B cell (primary cell): ENCODE measurements at regions not wholly inside any gene's neighbourhood (a gene's known extent, or its start where the extent isn't known, plus 50 kb on each side); places are given as distances from the start of the nearest gene placed in this dataset.

ENCODE experiments used
- ATAC-seq: fragments of 200-7000 bp; cut with Tn5 transposase; one replicate; pipeline ENCODE4 v1.10.0; 2021; ENCODE audit warnings: low read depth, mild to moderate bottlenecking, moderate number of reproducible peaks, moderate library complexity
- CTCF ChIA-PET: fragments of 350-600 bp; sonication (Branson Sonifier 250); formaldehyde crosslinking; loops from one replicate; lab custom pipeline; 2021; ENCODE audit warnings: antibody characterized with exemption, inconsistent platforms; lab: Charles Lee
- POLR2A ChIA-PET: fragments of 350-600 bp; sonication (Branson Sonifier 250); formaldehyde crosslinking; loops from one replicate; lab custom pipeline; 2021; ENCODE audit warnings: antibody characterized with exemption; lab: Charles Lee
- DNase-seq: peaks from one replicate; pipeline ENCODE4 v3.0.0; 2013
- H2AFZ ChIP-seq: 2 replicates; pipeline ENCODE4 v1.6.1; 2012; ENCODE audit warnings: mild to moderate bottlenecking, low read depth, low read length; ENCODE audit not compliant: insufficient read depth, poor library complexity, severe bottlenecking
- H3K27ac ChIP-seq, 2 donors: 1 replicate in 1 of 2; 2 replicates in 1 of 2; pipeline ENCODE4 v1.5.1; 2012 to 2013; ENCODE audit warnings: low read length in 2 of 2, mild to moderate bottlenecking in 2 of 2, moderate library complexity in 1 of 2
- H3K27me3 ChIP-seq, 4 experiments: fragments of 200-600 bp in 1 of 4; sonication (generic) in 1 of 4; replicated peaks in 1 of 4; 1 replicate in 2 of 4; 2 replicates in 2 of 4; pipeline versions ENCODE4 v1.6.1 to v1.7.0; 2013 to 2016; ENCODE audit warnings: low read length in 3 of 4, mild to moderate bottlenecking in 2 of 4, mixed read lengths in 1 of 4, moderate library complexity in 1 of 4; ENCODE audit not compliant: insufficient read depth in 4 of 4, control insufficient read depth in 3 of 4; ENCODE audit errors: control extremely low read depth in 1 of 4
- H3K36me3 ChIP-seq, 2 experiments: replicated peaks in 1 of 2; 1 replicate in 1 of 2; 2 replicates in 1 of 2; pipeline versions ENCODE4 v1.6.1 to v1.7.1; 2013; ENCODE audit warnings: low read length in 1 of 2; ENCODE audit not compliant: insufficient read depth in 2 of 2, control insufficient read depth in 1 of 2; ENCODE audit errors: control extremely low read depth in 1 of 2, extremely low read depth in 1 of 2
- H3K4me1 ChIP-seq, 2 donors: fragments of 200-600 bp in 1 of 2; sonication (generic) in 1 of 2; 1 replicate in 1 of 2; 2 replicates in 1 of 2; pipeline versions ENCODE4 v1.5.1 to v1.6.1; 2013 to 2017; ENCODE audit warnings: low read length in 2 of 2; ENCODE audit not compliant: control insufficient read depth in 2 of 2, insufficient read depth in 2 of 2
- H3K4me2 ChIP-seq: replicated peaks from 2 replicates; pipeline ENCODE3; 2012; ENCODE audit warnings: mild to moderate bottlenecking, low read depth, low read length; ENCODE audit not compliant: poor library complexity, severe bottlenecking
- H3K4me3 ChIP-seq, 5 experiments: fragments of 200-600 bp in 1 of 5; sonication (generic) in 1 of 5; 1 replicate in 3 of 5; 2 replicates in 2 of 5; pipeline versions ENCODE4 v1.5.1 to v1.7.0; 2011 to 2016; ENCODE audit warnings: low read length in 4 of 5, mild to moderate bottlenecking in 4 of 5, low read depth in 2 of 5, control low read depth in 1 of 5, moderate library complexity in 1 of 5; ENCODE audit not compliant: insufficient read depth in 1 of 5; ENCODE audit errors: control extremely low read depth in 1 of 5, extremely low read depth in 1 of 5
- H3K79me2 ChIP-seq: fragments of 200-600 bp; sonication (generic); one replicate; pipeline ENCODE4 v1.6.0; 2016; ENCODE audit warnings: low read length; ENCODE audit not compliant: control insufficient read depth, insufficient read depth
- H3K9ac ChIP-seq: fragments of 200-600 bp; sonication (generic); 2 replicates; pipeline ENCODE4 v1.6.1; 2017; ENCODE audit warnings: mild to moderate bottlenecking, low read length, moderate library complexity
- H3K9me3 ChIP-seq, 3 donors: one replicate each; pipeline versions ENCODE4 v1.6.1 to v1.7.1; 2013; ENCODE audit warnings: low read length in 2 of 3; ENCODE audit not compliant: control insufficient read depth in 2 of 3, insufficient read depth in 1 of 3; ENCODE audit errors: control extremely low read depth in 1 of 3
- H4K20me1 ChIP-seq: 2 replicates; pipeline ENCODE4 v1.6.0; 2012; ENCODE audit warnings: mild to moderate bottlenecking, low read length; ENCODE audit not compliant: insufficient read depth, control insufficient read depth, poor library complexity, severe bottlenecking
- H3K27ac Mint-ChIP-seq: one replicate; pipeline ENCODE4 v1.8.0; 2021; ENCODE audit warnings: mixed read lengths
- H3K27me3 Mint-ChIP-seq: one replicate; pipeline ENCODE4 v1.8.0; 2021; ENCODE audit warnings: mixed read lengths
- H3K4me1 Mint-ChIP-seq: one replicate; pipeline ENCODE4 v1.8.0; 2021; ENCODE audit warnings: mixed read lengths
- H3K4me3 Mint-ChIP-seq: one replicate; pipeline ENCODE4 v1.8.0; 2021; ENCODE audit warnings: mixed read lengths
- H3K9me3 Mint-ChIP-seq: one replicate; pipeline ENCODE4 v1.8.0; 2022; ENCODE audit warnings: mixed read lengths; ENCODE audit not compliant: insufficient read depth
- EZH2 ChIP-seq: IDR thresholded peaks from 2 replicates; pipeline ENCODE4 v1.6.1; 2012; ENCODE audit warnings: borderline replicate concordance, low read depth, mild to moderate bottlenecking, moderate library complexity, low read length; ENCODE audit not compliant: insufficient read depth, poor library complexity, severe bottlenecking
- WGBS: methylation state at CpG from one replicate; pipeline ENCODE4 v1.1.5; 2013; ENCODE audit warnings: missing lambda C conversion rate; ENCODE audit not compliant: insufficient coverage; 5-methylcytosine and 5-hydroxymethylcytosine counted together
- intact Hi-C: fragments of 100-400 bp; cut with micrococcal nuclease; formaldehyde crosslinking; loops from one replicate; pipeline ENCODE4 v1.10.0; 2022
- TF ChIP-seq, protein P1 (sequence below): fragments of 200-600 bp; IDR thresholded peaks from one replicate; pipeline ENCODE4 v1.8.0; 2022; ENCODE audit warnings: antibody characterized with exemption, mild to moderate bottlenecking

DNA sequence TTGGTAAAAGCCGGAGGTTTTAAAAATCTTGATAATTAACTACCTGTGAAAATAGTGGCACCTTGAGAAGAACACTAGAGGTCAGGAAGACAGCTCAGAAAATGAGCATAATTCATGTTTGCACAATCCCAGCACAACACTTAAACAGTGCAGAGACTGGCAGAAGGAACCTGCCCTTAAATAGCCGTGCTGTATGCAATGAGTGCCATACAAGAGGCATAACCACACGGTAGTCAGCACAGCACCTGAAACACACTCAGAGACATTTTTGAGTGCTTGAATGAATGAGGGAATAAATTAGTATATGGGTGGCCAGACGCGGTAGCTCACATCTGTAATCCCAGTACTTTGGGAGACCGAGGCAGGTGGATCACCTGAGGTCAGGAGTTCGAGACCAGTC, 164.9 kb downstream of the PAX3 start:
- H3K4me3 ChIP-seq = no peak overlapping the region
- DNase-seq (no peak), ATAC-seq (no peak)
- H4K20me1 ChIP-seq = no peaks in the 10 kb centered on the region
- no peak overlapping the region for H3K27ac ChIP-seq
- no peak overlapping the region for H3K4me3 Mint-ChIP-seq
- H3K9me3 ChIP-seq = peaks cover 0 to 2% (median 0%) of the 10 kb centered on the region in 3 donors
- H3K4me2 ChIP-seq = no peak overlapping the region
- TF ChIP-seq, protein P1, sequence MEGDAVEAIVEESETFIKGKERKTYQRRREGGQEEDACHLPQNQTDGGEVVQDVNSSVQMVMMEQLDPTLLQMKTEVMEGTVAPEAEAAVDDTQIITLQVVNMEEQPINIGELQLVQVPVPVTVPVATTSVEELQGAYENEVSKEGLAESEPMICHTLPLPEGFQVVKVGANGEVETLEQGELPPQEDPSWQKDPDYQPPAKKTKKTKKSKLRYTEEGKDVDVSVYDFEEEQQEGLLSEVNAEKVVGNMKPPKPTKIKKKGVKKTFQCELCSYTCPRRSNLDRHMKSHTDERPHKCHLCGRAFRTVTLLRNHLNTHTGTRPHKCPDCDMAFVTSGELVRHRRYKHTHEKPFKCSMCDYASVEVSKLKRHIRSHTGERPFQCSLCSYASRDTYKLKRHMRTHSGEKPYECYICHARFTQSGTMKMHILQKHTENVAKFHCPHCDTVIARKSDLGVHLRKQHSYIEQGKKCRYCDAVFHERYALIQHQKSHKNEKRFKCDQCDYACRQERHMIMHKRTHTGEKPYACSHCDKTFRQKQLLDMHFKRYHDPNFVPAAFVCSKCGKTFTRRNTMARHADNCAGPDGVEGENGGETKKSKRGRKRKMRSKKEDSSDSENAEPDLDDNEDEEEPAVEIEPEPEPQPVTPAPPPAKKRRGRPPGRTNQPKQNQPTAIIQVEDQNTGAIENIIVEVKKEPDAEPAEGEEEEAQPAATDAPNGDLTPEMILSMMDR = no peak
- no peak for TF ChIP-seq EZH2
- no peaks in the 10 kb centered on the region for H3K4me1 ChIP-seq
- no peaks in the 10 kb centered on the region for H3K36me3 ChIP-seq
- H3K4me1 Mint-ChIP-seq = no peaks in the 10 kb centered on the region
- H2AFZ ChIP-seq = no peak overlapping the region
- H3K27me3 ChIP-seq = no peaks in the 10 kb centered on the region
- peaks cover 5% of the 10 kb centered on the region for H3K9me3 Mint-ChIP-seq
- H3K27ac Mint-ChIP-seq = no peak overlapping the region
- no CpG with 5 or more reads among the region's 7 CpGs for WGBS
- H3K79me2 ChIP-seq = no peaks in the 10 kb centered on the region
- intact Hi-C loops = no loop called here
- ChIA-PET CTCF (no interaction called here), POLR2A (no interaction called here)
- H3K9ac ChIP-seq = no peak overlapping the region
- peaks cover 3% of the 10 kb centered on the region for H3K27me3 Mint-ChIP-seq

DNA sequence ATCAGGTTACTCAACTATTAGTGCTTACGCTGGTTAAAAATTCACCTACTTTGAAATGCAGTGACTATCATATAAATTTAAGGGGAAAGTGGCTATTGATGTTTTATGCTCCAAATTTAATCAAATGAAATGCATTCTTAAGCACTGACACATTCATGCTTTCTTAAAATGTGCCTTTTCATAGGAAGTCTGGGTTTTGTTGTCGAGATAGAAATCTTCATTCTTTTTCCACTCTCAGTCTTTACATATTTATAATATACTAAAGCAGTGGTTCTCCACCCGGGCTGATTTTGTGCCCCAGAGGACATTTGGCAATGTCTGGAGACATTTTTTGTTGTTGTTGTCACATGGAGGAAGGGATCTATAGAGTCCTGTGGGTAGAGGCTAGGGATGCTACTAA, 167.9 kb downstream of the PAX3 start:
- intact Hi-C loops = no loop called here
- Histone ChIP-seq H3K4me3 (no peak overlapping the region), H3K36me3 (no peaks in the 10 kb centered on the region), H3K9me3 (no peaks in the 10 kb centered on the region), H3K27me3 (no peaks in the 10 kb centered on the region), H4K20me1 (no peaks in the 10 kb centered on the region), H3K27ac (no peak overlapping the region), H3K4me1 (no peaks in the 10 kb centered on the region), H3K9ac (no peak overlapping the region), H3K4me2 (no peak overlapping the region), H3K79me2 (no peaks in the 10 kb centered on the region), H2AFZ (no peak overlapping the region)
- ATAC-seq (no peak), DNase-seq (no peak)
- H3K4me1 Mint-ChIP-seq = no peaks in the 10 kb centered on the region
- ChIA-PET POLR2A (no interaction called here), CTCF (no interaction called here)
- TF ChIP-seq, protein P1 = no peak
- TF ChIP-seq EZH2 = no peak
- H3K27me3 Mint-ChIP-seq = peaks cover 3% of the 10 kb centered on the region
- H3K27ac Mint-ChIP-seq = no peak overlapping the region
- H3K4me3 Mint-ChIP-seq = no peak overlapping the region
- WGBS = no CpG with 5 or more reads among the region's 3 CpGs
- H3K9me3 Mint-ChIP-seq = no peaks in the 10 kb centered on the region
